Activated CD4-positive, CD25-positive, alpha-beta regulatory T cell (primary cell): ENCODE measurements at regions not wholly inside any gene's neighbourhood (a gene's known extent, or its start where the extent isn't known, plus 50 kb on each side); places are given as distances from the start of the nearest gene placed in this dataset.
"Not testable (repeated sequence)": the region's sequence is repeated elsewhere in the genome, so short reads cannot be mapped to it uniquely, and the experiment has no call there.

Experiments used
- DNase-seq, 4 experiments: peaks; one replicate each; lab custom pipeline; 2025; lab: John Stamatoyannopoulos, UW

GRCh38 chr2:59254279-59254678 lies 1013.2 kb upstream of the FANCL start:
- DNase-seq, result no peak

GRCh38 chr2:59250307-59250677 lies 1009.2 kb upstream of the FANCL start:
- DNase-seq, result no peak

GRCh38 chr2:59249441-59250306 lies 1008.5 kb upstream of the FANCL start:
- no peak for DNase-seq

GRCh38 chr2:59239146-59239545 lies 998.0 kb upstream of the FANCL start:
- no peak for DNase-seq

GRCh38 chr2:59237311-59237710 lies 996.2 kb upstream of the FANCL start:
- DNase-seq, result no peak

- DNase-seq, result no peak
These were observed 995.6 kb upstream of the FANCL start for GRCh38 chr2:59236723-59237122.

GRCh38 chr2:59233920-59234319 lies 992.8 kb upstream of the FANCL start:
- no peak for DNase-seq

DNA sequence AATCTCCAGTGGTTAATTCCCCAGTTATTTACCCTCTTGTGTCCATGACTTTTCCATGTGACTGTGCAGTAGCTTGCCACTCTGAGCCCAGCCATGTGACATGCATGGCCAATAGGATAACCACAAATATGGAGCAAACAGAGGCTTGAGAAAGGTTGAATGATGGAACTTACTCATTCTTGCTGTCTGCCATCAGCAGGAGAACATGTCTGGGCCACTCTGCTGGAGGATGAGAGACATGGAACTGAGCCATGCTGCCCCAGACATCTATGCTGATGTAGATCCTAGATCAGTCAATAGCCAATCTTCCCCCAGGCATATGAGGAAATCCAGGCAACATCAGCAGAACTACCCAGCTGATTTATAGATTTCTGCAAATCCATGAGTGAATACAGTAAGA lies 992.3 kb upstream of the FANCL start:
- DNase-seq, result no peak

- no peak for DNase-seq
These were observed 991.5 kb upstream of the FANCL start for GRCh38 chr2:59232394-59233165.

DNA sequence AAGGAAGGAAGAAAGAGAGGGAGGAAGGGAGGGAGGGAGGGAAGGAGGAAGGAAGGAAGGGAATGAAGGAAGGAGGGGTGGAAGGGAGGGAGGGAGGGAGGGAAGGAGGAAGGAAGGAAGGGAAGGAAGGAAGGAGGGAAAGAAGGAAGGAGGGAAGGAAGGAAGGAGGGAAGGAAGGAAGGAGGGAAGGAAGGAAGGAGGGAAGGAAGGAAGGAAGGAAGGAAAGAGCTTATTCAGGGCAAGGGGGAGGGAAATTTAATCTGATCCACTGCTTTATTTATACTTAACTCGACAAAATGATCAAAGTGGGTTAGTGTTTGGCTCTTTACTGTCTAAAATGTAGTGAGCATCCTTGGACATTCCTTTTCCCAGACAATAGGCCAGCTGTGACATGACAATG lies 985.2 kb upstream of the FANCL start:
- DNase-seq, result not testable (repeated sequence)

- no peak for DNase-seq
These were observed 982.6 kb upstream of the FANCL start for GRCh38 chr2:59223742-59224141.

GRCh38 chr2:59217360-59217759 lies 976.2 kb upstream of the FANCL start:
- no peak for DNase-seq

DNA sequence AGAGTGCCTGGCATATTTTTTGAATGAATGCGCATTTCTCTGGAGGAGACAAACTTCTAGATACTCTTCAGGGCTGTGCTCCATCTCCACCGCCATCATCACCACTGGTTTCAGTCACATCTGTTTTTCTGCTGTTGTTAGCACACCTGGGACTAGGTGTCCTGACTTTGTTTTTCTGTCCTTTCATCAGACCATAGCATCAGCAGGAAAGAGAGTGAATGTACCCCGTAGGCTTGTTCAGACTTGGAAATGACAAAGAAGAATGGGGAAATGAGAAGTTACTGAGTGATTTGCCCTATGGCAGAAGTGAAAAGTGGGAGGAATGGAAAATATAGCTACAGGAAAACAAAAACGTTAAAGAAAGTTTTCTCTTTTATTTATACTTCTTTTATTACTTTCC lies 965.2 kb upstream of the FANCL start:
- DNase-seq, result no peak

- DNase-seq, result no peak
These were observed 962.9 kb upstream of the FANCL start for GRCh38 chr2:59204040-59204439.

GRCh38 chr2:59196491-59196890 lies 955.4 kb upstream of the FANCL start:
- no peak for DNase-seq

- no peak for DNase-seq
These were observed 954.7 kb upstream of the FANCL start for GRCh38 chr2:59195851-59196250.

DNA sequence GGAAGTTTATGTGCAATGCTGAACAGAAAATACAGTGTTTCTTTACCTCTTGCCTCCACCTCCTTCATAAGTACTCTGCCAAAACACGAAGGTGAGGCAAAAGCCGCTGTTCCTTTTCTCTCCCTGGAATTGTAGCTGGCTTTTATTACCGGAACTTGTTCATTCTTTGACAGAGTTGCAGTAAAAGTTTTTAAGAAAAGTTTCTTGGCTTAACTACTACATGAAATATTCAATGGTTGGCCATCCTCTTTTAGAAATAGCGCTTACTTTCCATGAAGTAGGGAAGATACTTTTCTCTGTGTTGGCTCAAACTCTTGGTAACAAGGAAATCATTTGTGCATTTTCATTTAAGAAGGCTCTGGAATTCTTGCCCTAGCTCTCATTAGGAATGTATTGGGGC lies 950.7 kb upstream of the FANCL start:
- no peak for DNase-seq

DNA sequence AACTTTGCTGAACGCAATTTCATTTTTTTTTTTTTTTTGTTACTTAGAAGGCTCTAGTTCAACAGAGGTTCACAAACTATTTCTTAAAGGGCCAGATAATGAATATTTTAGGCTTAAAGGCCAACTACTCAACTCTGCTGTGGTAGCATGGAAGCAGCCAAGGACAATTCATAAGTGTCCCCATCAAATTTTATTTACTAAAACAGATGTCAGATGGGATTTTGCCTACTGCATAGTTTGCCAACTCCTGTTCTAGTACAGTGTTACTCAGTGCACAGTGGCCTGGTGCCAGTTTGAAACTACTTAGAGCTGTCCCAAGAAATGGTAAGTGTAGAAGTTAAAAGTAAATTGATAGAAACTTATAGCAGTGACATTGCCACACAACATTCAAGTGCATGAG lies 949.4 kb upstream of the FANCL start:
- DNase-seq, result no peak

DNA sequence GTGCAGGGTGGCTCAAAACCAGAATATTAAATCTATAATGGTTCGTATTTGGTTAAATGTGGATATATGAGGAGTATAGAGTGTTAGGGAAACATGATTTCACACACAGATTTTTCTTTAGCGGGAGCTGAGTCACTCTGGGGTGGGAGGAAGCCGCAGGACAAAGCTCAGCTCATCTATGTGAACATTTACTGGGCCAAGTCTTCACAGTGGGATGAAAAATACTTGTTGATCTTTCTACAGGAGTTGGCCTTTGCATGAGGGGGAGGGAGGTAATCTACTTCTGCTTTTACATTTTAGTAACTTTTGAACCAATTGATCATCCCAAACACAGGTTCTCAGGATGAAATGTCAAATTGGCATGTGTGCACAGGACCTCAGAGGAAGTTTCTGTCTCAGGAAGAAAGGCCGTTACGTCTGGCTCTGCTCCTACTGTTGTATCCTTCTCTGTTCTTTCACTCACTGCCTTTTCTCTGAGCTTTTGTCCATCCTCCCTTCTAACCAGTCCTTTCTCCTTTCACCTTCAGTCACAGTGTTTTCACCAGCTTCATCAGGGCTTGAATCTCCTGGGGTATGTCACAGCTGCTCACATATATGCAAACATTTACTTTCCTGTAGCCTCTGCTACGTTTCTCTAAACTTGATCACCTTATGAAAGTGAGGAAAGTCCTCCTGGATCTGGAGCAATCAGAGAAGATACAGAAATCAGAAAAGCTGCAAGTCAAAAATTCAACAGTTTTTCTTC lies 943.3 kb upstream of the FANCL start:
- DNase-seq, result no peak

DNA sequence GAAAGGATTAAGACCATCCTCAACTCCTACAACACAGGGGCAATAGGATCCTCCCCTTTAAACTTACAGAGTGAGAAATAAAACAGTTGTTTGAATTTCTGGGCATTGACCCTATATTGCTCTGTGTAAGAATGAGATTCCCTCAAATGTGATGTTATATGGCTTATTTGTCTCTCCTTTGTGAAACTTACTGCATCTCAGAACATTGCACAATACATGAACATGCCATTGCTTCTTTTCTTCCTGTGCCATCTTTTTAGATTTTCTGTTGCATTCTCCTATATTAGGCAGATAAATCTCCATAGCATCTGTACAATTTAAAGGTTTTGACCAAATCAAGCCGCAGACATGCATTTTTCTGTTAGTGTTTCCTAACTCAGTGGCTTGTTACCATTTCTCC lies 941.9 kb upstream of the FANCL start:
- DNase-seq, result no peak

DNA sequence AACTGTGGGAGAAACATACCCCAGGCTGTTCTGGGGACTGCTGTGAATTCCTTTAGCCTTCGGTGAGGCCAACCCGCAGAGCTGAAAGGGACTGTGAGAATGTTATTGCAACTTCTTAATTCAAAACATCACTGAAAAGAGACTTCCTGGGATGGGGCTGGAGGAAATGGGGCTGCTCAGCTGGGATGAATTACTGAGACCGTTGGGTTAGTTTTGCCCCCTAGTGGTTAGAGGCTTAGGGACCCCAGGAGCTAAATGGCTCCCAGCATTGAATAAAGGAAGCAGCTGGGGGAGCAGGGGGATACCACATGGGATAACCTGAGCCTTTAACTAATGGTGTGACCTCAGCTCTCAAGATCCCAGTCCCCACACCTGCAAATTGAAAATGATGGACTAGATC lies 941.1 kb upstream of the FANCL start:
- no peak for DNase-seq

DNA sequence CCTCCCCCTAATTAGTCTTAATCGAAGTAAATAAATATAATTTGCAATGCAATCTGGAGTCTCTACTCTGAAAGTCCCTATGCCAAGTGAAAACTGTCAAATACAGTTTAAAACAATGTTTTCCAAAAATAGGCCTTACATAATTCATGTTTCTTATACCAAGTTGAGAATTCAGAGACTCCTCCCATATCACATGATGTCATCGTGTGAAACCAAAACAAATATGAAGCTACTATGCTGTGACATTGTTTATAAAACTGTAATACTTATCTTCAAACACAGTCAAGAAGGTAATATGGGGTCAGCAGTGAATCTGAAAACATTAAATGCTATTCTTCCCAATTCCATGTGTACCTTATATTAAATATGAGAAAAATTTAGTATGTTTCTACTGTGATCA lies 940.2 kb upstream of the FANCL start:
- DNase-seq, result no peak

DNA sequence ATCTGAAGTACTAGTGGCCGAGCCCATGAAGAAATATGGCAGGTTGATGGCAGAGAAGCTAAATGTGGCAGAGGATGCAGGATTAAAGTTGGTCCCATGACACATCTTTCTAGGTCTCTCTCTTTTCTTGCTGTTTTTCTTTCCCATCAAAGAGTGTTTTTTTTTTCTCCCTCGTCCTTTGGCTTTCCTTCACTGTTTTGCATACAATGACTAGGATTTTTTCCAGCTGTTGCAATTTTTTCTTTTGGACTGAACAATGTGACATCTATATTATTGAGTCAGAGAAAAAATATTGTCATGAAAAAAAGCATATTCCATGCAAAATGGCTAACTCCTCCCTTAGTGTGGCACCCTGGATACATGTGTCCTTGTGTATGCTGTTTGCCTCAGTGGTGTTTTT lies 939.5 kb upstream of the FANCL start:
- DNase-seq, result no peak
